HEK293T (cell line): ENCODE measurements at regions not wholly inside any gene's neighbourhood (a gene's known extent, or its start where the extent isn't known, plus 50 kb on each side); places are given as distances from the start of the nearest gene placed in this dataset.

Experiments used
- ARNT ChIP-seq: fragments of 450-650 bp; IDR thresholded peaks from 2 replicates; pipeline ENCODE4 v1.6.1; 2017; ENCODE audit warnings: mild to moderate bottlenecking
- BHLHE40 ChIP-seq: fragments of 450-650 bp; IDR thresholded peaks from 2 replicates; pipeline ENCODE4 v1.6.1; 2016; ENCODE audit warnings: mild to moderate bottlenecking, moderate library complexity, borderline replicate concordance
- ELF4 ChIP-seq: fragments of 450-650 bp; IDR thresholded peaks from 2 replicates; pipeline ENCODE4 v1.6.1; 2017; ENCODE audit warnings: antibody characterized with exemption
- FOXA1 ChIP-seq: fragments of 450-650 bp; IDR thresholded peaks from 2 replicates; pipeline ENCODE4 v1.6.1; 2016; ENCODE audit warnings: mild to moderate bottlenecking
- HDGF ChIP-seq: fragments of 450-650 bp; IDR thresholded peaks from 2 replicates; pipeline ENCODE4 v1.6.1; 2017; ENCODE audit warnings: antibody characterized with exemption, borderline replicate concordance
- NFRKB ChIP-seq: fragments of 450-650 bp; IDR thresholded peaks from 2 replicates; pipeline ENCODE4 v1.6.1; 2016; ENCODE audit warnings: mild to moderate bottlenecking, moderate library complexity
- SP1 ChIP-seq: fragments of 450-650 bp; IDR thresholded peaks from 2 replicates; pipeline ENCODE4 v1.6.1; 2017
- SUZ12 ChIP-seq: fragments of 450-650 bp; IDR thresholded peaks from 2 replicates; pipeline ENCODE4 v1.6.1; 2016; ENCODE audit warnings: mild to moderate bottlenecking
- TARDBP ChIP-seq: fragments of 450-650 bp; IDR thresholded peaks from 2 replicates; pipeline ENCODE4 v1.6.1; 2016
- ZNF384 ChIP-seq: fragments of 450-650 bp; IDR thresholded peaks from 2 replicates; pipeline ENCODE4 v1.6.1; 2016

DNA sequence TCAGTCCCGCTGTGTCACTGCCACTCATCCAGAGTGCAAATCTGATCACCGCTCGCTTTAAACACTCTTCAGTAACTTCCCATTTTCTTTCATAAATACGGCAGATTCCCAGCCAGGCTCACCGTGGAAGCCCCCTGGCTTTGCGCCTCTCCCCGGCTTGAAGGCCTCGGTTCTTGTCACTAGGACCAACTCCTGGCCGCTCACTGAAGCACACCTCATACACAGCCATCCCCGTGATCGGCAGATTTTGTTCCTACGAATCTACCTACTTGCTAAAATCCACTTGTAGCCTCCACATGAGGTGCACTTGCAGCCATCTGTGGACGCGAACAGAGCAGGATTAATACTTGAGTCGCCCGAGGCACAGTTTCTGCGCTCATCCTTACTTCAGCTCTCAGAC, 462.4 kb upstream of the MYT1L start:
- TF ChIP-seq BHLHE40, result no peak
- no peak for TF ChIP-seq ZNF384
- no peak for TF ChIP-seq ELF4
- TF ChIP-seq SUZ12, result no peak
- TF ChIP-seq NFRKB, result no peak
- TF ChIP-seq SP1, result no peak
- no peak for TF ChIP-seq FOXA1
- no peak for TF ChIP-seq HDGF
- no peak for TF ChIP-seq ARNT
- TF ChIP-seq TARDBP, result no peak
